GM21825 (cell line): ENCODE measurements at regions not wholly inside any gene's neighbourhood (a gene's known extent, or its start where the extent isn't known, plus 50 kb on each side); places are given as distances from the start of the nearest gene placed in this dataset.
A peak's percentile ranks its signal among the peaks of the same experiment; 100 is the strongest.

Source experiments
- ATAC-seq: cut with Tn5 transposase; IDR thresholded peaks from one replicate; pipeline ENCODE4 v1.9.1; 2021; ENCODE audit warnings: mild to moderate bottlenecking, moderate library complexity; ENCODE audit not compliant: unreplicated experiment

DNA sequence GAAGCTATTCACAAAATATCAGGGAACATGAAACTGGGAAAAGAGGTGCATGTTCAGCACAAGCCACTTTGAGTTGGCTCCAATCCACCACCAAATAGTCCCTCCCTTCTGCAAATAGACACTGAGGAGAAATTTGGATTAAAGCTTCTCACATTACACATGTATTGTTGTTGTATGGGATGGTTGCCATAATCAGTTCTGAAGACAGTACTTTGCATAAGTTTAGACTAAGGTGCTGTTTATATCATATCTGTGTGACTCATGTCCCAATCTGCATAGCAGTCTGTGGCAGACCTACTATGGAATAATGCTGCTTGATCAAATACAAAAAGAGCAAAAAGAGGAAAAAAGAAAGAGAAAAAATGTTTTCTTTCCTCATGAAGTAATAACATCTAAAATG, 376.7 kb upstream of the DDI1 start:
- no peak for ATAC-seq

DNA sequence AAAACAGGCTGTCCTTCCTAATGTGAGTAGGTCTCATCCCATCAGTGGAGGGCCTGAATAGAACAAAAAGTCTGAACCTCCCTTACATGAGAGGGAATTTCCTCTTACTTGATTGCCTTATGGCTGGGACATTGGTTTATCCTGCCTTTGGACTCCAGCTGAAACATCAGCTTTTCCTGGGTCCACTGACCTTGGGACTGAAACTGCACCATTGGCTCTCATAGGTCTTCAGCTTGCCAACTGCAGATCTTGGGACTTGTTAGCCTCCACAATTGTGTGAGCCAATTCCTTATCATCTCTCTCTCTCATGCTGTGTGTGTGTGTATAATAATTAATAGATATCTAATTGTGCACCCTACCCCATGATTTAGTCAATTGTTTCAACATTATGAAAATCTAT, 375.3 kb upstream of the DDI1 start:
- no peak for ATAC-seq

DNA sequence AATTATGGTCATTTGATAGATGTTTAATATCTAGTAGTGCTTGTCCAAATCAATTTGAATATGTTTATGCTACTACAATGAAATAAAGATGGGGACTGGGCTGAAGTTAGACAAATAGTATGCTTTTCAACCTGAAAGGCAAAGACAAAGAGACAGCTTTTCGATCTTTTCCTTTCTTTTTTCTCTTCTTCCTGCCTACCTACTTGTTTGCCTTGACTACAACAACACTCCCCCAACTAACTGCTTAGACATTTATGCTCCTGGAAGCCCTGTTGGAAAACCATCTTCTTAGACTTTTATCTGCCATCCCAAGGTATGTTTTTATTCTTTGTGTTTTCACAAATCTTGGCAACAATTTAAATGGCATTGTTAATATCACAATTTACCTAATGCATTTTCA, 374.4 kb upstream of the DDI1 start:
- ATAC-seq = no peak

DNA sequence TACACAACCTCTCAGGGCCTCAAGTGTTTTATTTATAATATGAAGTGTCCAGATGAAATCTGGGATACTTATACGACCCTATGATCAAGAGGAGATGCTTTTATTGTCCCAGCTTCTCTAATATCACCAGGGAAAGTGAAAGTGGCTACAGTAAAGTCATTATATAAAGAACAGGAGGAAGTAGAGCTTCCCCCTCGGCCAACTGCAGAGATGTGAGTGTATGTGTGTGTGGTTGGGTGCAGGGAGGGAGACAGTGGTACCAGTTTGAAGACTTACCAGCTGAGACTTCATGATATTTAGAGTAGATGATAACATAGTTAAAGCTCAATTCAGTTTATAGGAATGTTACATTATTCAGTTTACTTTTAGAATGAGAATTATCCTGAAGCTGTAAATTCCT, 373.6 kb upstream of the DDI1 start:
- ATAC-seq = no peak

DNA sequence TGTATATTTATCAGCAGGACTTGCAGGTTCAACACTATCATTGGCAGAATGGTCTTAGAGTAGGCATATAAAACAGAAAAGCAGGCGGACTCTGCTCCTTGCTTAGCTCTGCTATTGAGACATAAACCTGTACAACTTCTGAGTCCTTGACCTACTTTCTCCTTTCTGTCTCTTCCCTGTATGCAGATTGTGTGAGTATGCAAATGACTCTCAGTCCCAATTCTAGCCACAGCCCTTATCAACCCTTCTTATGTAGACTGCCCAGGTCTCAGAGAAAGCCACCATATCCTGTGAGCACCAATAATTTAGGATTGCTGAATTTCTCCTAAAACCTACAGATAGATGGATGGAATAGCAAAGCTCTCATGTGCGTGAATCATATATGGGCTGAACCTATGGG, 367.6 kb upstream of the DDI1 start:
- no peak for ATAC-seq

DNA sequence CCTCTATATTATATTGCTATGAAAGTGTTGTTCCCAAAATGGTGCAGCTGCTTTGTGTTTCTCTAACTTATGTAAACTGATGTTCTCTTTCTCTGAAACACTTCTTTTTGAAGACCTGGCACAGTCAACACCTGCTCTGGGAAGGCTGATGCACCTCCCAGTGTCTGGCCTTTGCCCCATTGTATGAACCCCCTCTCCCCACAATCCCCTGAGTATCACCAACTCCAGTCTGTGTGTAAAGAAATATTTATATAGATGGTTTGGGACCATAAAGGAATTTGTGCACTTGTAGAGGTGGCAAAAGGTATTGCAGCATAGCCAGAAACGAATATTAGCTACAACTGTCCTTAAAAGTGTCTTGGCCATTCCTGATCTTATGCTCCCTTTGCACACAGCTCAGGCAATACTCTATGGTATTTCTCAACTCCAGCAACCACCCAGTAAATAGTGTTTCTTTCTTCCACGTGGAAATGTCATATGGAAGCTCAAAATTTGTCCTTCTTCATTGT, 365.2 kb upstream of the DDI1 start:
- ATAC-seq = no peak

DNA sequence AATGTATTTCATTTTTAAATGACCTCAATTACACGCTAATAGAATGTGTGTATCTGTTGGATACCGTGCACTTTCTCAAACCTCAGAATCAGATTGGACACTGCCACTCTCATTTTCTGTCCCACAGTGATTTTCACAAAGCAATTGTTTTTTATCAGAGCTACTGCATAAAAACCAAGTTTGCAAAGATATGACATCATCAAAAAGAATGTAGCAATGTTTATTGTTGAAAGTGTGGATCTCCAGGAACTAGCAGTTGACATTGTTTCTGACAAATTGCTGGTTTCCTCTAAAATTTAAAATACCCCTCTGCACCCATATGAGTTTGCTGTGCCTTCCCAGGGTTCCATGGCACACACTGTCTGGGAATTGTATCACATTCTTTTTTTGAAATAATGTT, 362.7 kb upstream of the DDI1 start:
- no peak for ATAC-seq

DNA sequence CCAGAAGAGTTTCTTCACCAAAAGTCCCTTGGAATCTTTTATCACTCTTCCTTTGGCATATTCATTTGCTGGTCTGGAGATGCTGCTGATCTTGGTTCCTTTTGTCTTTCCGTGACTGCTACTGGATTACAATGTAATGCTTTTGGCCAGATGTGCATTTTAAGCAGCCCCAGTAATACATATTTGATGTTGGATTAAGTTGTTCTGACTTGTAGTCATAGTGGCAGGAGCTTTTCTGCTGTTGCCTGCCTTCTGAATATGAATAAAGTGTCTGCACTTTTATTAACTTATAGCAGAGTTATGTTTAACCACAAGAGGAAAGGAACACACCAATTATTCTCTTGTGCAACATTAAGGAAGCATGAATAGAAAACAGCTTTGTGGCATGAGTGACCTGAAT, 360.0 kb upstream of the DDI1 start:
- no peak for ATAC-seq

DNA sequence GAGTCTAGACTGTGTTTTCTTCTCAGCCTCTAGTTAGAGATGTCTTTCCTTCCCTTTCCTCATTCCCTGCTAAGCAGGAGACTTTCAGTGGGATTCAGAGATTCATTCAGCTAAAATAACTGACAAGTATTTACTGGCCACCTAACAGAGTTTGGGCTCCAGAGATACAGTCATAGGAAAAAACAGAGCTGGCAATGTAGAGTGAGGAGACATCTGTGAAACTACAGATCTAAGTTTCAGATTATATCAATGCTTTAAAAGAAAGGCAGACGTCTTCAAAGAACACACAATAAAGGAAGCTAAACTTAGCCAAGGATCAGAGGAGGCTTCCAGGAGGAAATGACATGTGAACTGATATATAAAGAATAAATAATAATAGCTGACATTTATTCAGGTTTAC, 355.6 kb upstream of the DDI1 start:
- no peak for ATAC-seq

DNA sequence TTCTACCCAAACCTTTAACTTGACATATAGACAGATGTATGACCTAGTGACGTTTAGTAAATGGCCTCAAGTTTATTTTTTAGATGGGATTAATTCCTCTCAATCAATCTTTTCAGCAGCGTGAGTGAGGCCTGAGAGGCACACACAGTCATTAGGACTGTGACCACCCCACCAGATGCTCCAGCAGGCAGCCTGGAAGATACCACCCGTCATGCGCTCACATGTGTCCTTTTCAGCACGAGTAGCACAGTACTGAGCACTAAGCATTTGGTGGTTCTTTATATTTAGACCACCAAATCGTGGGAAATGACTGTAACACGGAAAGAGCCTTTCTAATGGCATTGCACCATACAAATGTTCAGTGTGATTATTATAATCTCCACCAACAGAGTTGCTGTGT, 354.6 kb upstream of the DDI1 start:
- ATAC-seq = no peak

DNA sequence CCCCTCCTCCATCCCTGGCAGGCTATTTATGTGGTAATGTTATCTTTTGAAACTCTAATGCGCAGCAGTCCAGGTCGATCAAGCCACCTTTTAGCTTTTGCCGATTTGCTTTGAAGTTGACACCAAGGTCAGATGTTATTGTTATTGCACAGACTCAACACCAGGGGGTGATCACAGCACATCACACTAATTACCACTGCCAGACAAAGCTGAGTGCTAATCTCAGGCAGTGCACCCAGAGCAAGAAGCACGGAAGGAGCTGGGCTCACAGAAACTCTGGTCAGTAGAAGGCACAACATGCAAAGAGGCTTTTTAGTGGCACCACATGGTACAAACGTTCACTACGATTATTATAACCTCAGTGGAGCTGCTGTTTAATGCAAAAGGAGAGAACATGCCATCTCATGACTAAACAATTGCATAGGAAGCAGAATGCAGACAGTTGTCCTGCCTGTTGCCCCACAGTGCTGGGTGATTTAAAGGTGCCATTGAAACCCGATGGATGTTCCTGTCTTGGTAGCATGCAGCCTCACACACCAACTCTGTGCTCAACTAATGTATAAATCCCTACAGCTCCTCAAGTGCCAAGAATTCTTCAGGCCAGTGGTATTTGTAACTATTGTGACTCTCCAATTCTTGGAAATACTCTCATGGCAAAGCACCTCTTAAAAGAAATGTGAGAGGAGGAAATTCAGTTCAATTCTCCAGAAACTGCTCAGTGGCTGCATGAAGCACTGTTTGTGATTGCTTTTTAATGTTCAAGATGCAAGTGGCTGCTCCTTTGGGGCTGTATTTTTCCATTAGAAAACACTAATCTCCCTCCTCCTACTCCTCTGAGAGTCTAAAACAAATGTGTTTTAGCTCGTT, 353.9 kb upstream of the DDI1 start:
- peak; percentile 91 for ATAC-seq

DNA sequence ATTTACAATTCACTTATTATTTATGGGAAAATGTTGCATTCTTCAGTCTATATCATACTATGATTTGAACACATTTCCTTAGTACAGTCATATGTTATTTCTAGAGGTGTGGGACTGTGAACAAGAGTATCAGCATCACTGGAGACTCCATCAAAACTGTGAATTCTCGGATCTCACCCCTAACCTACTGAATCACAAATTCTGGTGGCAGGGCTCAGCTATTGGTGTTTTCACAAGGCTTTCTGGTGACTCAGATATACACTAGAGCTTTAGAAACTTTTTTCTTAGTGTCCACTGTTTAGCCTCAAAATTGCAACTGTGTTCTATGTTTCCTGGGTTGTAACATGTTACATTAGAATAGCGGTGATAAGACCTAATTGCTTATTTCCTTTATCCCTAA, 352.9 kb upstream of the DDI1 start:
- no peak for ATAC-seq

DNA sequence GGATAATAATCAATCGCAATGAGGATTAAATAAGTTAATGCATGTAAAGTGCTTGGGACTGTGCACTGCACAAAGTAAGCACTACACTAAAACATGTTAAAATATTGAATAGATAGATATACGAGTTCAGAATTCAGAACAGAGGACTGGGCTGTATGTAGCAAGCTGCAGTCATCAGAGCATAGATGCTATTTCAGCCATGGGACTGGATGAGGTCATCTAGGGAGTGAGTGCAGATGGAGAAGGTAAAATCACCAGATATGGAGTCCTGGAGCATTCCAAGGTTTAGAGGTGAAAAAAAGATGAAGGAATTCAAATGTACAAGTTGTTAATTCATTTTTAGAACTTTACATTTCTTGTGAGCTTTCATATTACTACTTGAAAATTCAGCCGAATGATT, 347.5 kb upstream of the DDI1 start:
- ATAC-seq = no peak

DNA sequence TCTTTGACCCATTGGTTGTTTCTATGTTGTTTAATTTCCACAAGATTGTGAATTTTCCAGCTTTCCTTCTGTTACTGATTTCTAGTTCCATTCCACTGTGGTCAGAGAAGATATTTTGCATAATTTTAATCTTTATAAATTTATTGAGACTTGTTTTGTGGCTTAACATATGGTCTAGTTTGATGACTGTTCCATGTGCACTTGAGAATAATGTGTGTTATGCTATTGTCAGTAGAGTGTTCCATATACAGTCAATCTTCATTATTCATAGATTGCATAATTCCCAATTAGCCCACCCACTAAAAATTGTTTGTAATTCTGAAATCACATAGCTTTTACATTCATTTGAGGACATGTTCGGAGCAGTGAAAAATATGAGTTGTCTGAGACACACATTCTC, 346.1 kb upstream of the DDI1 start:
- no peak for ATAC-seq

DNA sequence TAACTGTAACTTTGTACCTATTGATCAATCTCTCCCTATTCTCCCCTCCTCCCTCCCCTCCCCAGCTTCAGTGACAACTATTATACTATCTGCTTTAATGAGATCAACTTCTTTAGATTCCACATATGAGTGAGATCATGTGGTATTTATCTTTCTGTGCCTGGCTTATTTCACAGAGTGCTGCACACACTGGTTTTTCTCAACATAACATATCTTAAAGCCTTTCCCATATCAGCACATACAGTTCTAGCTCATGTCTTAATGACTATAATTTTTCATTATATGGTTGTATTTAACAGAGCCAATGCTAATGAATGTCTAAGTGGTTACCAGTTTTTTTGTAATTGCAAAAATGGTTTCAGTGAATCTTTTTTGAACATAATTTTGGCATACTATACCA, 340.3 kb upstream of the DDI1 start:
- ATAC-seq = no peak

DNA sequence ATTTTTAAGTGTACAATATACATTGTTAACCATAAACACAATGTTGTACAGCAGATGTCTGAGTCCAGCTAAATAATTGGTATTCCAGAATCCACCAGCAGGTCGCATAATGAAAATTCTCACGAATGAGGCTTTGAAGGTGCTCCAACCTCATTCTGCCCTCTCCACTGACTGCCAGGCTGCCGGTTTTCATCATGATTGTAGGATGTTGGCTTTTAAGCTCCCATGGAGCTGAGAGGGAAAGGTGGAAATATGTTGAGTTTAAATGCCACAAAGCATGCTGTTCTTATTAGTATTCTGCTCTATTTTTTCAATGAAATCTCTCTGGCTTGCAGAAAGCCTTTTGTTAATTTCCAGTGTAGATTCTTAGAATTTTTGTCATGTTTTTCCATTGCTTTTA, 337.2 kb upstream of the DDI1 start:
- no peak for ATAC-seq

DNA sequence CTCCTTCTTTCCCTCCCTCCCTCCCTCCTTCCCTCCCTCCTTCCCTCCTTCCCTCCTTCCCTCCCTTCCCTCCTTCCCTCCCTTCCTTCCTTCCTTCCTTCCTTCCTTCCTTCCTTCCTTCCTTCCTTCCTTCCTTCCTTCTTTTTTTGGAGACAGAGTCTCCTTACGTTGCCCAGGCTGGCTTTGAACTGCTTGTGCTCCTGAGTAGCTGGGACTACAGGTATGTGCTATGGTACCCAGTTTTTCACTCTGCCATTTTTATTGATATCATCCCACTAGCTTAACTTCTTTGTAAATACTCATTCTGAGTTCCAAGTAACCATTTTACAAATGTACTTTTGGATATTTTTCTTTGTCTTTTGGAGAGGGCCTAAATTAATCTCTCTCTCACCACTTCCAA, 336.8 kb upstream of the DDI1 start:
- ATAC-seq = no peak

DNA sequence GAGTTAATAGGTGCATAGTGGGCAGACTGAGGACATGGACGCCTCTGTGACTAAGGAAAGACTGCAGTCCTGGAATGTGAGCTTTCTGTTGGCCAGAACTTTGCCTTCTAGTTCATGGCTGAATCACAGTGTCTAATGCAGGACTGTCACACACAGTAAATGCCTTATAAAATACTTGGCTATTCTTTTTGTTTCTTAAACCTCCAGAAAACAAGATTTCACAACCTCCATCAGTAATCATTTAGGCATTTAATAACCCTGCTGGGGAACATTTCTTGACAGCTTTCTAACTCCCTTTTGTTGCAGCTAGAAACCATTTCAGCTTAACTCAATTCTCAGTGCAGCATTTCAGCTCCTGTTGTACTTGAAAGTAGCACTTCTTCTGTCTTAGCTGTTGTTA, 335.8 kb upstream of the DDI1 start:
- ATAC-seq = no peak

DNA sequence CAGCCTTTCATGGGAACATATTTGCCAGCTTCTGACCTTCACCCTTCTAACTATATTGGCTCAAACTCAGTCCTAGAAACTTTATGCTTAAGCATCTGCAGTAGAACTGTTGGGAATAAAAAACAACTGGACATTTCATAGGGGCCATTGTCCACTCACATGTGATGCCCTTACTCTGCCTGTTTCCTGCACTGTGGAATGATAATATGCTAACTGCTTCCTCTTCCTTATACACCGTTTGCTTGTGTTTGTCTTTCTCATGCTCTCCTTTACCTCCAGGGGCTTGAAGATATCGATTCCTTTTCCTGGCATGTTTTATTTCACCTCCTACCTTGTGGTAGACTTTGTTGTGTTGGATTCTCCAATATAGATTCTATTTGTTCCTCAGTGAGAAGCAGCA, 333.0 kb upstream of the DDI1 start:
- no peak for ATAC-seq

DNA sequence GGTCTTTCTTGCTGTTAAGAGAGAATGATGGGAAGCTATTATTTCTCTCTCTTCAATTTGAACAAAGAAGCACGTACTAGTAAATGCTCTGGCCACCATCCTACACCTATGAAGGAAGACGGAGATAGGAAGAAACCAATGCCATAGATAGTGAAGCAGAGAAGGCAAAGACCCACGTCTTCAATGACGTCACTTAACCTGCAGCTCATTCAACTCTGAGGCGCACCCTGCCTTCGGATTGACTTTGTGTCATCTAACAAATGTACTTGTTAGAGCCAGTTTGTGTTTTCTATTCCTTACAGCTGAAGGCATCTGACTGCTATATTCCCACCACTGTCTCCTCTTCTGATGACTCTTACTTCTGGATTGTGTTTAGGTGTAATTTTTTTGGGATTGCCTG, 332.5 kb upstream of the DDI1 start:
- ATAC-seq = no peak

DNA sequence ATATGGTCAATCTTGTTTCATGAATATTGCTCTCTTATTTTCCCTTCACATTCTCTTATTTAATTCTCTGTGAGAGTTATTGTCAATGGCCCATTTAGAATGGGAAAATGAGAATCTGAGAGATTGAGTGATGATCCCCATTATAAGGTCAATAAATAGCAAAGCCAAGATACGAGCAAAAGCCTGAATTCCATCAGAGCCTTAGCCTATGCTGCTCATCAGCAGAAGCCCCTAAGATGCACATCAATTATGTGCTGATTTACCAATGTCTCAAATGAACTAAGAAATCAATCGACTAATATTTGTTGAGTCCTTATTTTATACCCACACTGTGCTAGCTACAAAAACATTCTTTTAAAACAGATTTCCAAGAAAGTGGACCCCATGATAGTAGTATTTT, 330.8 kb upstream of the DDI1 start:
- no peak for ATAC-seq

DNA sequence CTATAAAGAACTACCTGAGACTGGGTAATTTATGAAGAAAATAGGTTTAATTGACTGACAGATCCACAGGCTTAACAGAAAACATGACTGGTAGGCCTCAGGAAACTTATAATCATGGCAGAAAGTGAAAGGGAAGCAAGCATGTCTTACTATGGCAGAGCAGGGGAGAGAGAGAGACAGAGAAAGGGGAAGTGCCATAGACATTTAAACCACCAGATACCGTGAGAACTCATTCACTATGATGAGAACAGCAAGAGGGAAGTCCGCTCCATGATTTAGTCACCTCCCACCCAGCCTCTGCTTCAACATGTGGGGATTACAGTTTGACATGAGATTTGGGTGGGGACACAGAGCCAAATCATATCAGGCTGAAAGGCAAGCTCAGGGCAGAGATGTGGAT, 327.1 kb upstream of the DDI1 start:
- no peak for ATAC-seq

DNA sequence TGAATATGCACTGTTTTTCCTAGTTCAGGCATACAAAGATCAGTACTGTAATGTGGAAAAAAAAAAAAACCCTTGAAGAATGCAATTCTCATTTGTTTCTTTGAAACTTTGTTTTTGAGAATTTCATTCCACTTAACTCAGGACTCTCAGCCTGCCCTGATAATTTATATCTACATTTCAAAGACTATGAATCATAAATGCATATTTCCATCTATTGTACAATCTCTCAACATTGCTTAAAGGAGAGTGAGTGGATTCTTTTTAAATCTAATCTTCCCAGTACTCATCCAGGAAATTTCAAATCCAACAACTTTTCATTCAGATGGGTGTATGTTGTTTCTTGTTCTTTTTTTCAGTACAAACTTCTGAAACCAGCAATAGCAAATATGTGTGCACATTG, 322.2 kb upstream of the DDI1 start:
- no peak for ATAC-seq
